T-helper 1 cell treated with Interleukin-12 subunit alpha and Interleukin-12 subunit beta and Interleukin-4 antibody, amounts not matched to agents 30 μg/mL and 1 μg/mL, for 36 hours (primary cell): ENCODE measurements at regions not wholly inside any gene's neighbourhood (a gene's known extent, or its start where the extent isn't known, plus 50 kb on each side); places are given as distances from the start of the nearest gene placed in this dataset.

Experiments
- H3K27ac Mint-ChIP-seq: one replicate; pipeline ENCODE4 v1.8.0; 2021; ENCODE audit warnings: mild to moderate bottlenecking, mixed read lengths
- H3K27me3 Mint-ChIP-seq: one replicate; pipeline ENCODE4 v1.8.0; 2021; ENCODE audit warnings: low read depth, mixed read lengths
- H3K36me3 Mint-ChIP-seq: one replicate; pipeline ENCODE4 v1.8.0; 2021; ENCODE audit warnings: low read depth, mixed read lengths
- H3K4me1 Mint-ChIP-seq: one replicate; pipeline ENCODE4 v1.8.0; 2021; ENCODE audit warnings: low read depth, mixed read lengths
- H3K4me3 Mint-ChIP-seq: one replicate; pipeline ENCODE4 v1.8.0; 2021; ENCODE audit warnings: mild to moderate bottlenecking, moderate library complexity, mixed read lengths
- H3K9me3 Mint-ChIP-seq: one replicate; pipeline ENCODE4 v1.8.0; 2021; ENCODE audit warnings: mixed read lengths

GRCh38 chr10:123318516-123318915, 164.3 kb downstream of the BUB3 start:
- no peaks in the 10 kb centered on the region for H3K27me3 Mint-ChIP-seq
- no peak overlapping the region for H3K27ac Mint-ChIP-seq
- no peak overlapping the region for H3K4me3 Mint-ChIP-seq
- no peaks in the 10 kb centered on the region for H3K9me3 Mint-ChIP-seq
- no peaks in the 10 kb centered on the region for H3K4me1 Mint-ChIP-seq
- no peaks in the 10 kb centered on the region for H3K36me3 Mint-ChIP-seq

GRCh38 chr10:123320091-123320490, 165.9 kb downstream of the BUB3 start:
- H3K27ac Mint-ChIP-seq: no peak overlapping the region
- H3K4me3 Mint-ChIP-seq: no peak overlapping the region
- no peaks in the 10 kb centered on the region for H3K4me1 Mint-ChIP-seq
- H3K9me3 Mint-ChIP-seq: no peaks in the 10 kb centered on the region
- no peaks in the 10 kb centered on the region for H3K36me3 Mint-ChIP-seq
- no peaks in the 10 kb centered on the region for H3K27me3 Mint-ChIP-seq

GRCh38 chr10:123323884-123324283, 169.7 kb downstream of the BUB3 start:
- peaks cover 5% of the 10 kb centered on the region for H3K9me3 Mint-ChIP-seq
- H3K4me3 Mint-ChIP-seq: no peak overlapping the region

GRCh38 chr10:123325663-123326190, 171.5 kb downstream of the BUB3 start:
- Mint-ChIP-seq H3K4me1 (no peaks in the 10 kb centered on the region), H3K27ac (no peak overlapping the region), H3K9me3 (peaks cover 5% of the 10 kb centered on the region), H3K36me3 (no peaks in the 10 kb centered on the region), H3K27me3 (no peaks in the 10 kb centered on the region), H3K4me3 (no peak overlapping the region)

More at GRCh38 chr10:123323884-123324283, 169.7 kb downstream of the BUB3 start:
- no peak overlapping the region for H3K27ac Mint-ChIP-seq
- no peaks in the 10 kb centered on the region for H3K4me1 Mint-ChIP-seq
- no peaks in the 10 kb centered on the region for H3K36me3 Mint-ChIP-seq
- no peaks in the 10 kb centered on the region for H3K27me3 Mint-ChIP-seq

- Mint-ChIP-seq H3K9me3 (peaks cover 5% of the 10 kb centered on the region), H3K36me3 (no peaks in the 10 kb centered on the region), H3K4me3 (no peak overlapping the region), H3K4me1 (no peaks in the 10 kb centered on the region), H3K27ac (no peak overlapping the region), H3K27me3 (no peaks in the 10 kb centered on the region)
Measured at GRCh38 chr10:123326674-123327073, 172.5 kb downstream of the BUB3 start.

GRCh38 chr10:123327450-123327849, 173.2 kb downstream of the BUB3 start:
- Mint-ChIP-seq H3K27me3 (no peaks in the 10 kb centered on the region), H3K9me3 (peaks cover 5% of the 10 kb centered on the region), H3K27ac (no peak overlapping the region), H3K4me3 (no peak overlapping the region), H3K4me1 (no peaks in the 10 kb centered on the region), H3K36me3 (no peaks in the 10 kb centered on the region)

GRCh38 chr10:123327896-123328295, 173.7 kb downstream of the BUB3 start:
- H3K4me3 Mint-ChIP-seq: no peak overlapping the region

GRCh38 chr10:123331438-123331837, 177.2 kb downstream of the BUB3 start:
- Mint-ChIP-seq H3K36me3 (no peaks in the 10 kb centered on the region), H3K27ac (no peak overlapping the region), H3K4me3 (no peak overlapping the region), H3K9me3 (peaks cover 4% of the 10 kb centered on the region), H3K27me3 (no peaks in the 10 kb centered on the region), H3K4me1 (no peaks in the 10 kb centered on the region)

More at GRCh38 chr10:123327896-123328295, 173.7 kb downstream of the BUB3 start:
- Mint-ChIP-seq H3K4me1 (no peaks in the 10 kb centered on the region), H3K9me3 (peaks cover 5% of the 10 kb centered on the region), H3K27ac (no peak overlapping the region), H3K27me3 (no peaks in the 10 kb centered on the region), H3K36me3 (no peaks in the 10 kb centered on the region)

- Mint-ChIP-seq H3K27me3 (peaks cover 3% of the 10 kb centered on the region), H3K4me3 (no peak overlapping the region), H3K27ac (no peak overlapping the region), H3K36me3 (no peaks in the 10 kb centered on the region), H3K9me3 (no peaks in the 10 kb centered on the region), H3K4me1 (no peaks in the 10 kb centered on the region)
Measured at GRCh38 chr10:123346581-123346980, 192.4 kb downstream of the BUB3 start.

GRCh38 chr10:123348691-123349572, 194.7 kb downstream of the BUB3 start:
- H3K9me3 Mint-ChIP-seq: no peaks in the 10 kb centered on the region
- no peak overlapping the region for H3K4me3 Mint-ChIP-seq
- H3K4me1 Mint-ChIP-seq: no peaks in the 10 kb centered on the region
- H3K36me3 Mint-ChIP-seq: no peaks in the 10 kb centered on the region
- peaks cover 3% of the 10 kb centered on the region for H3K27me3 Mint-ChIP-seq
- H3K27ac Mint-ChIP-seq: no peak overlapping the region

GRCh38 chr10:123351715-123352114, 197.5 kb downstream of the BUB3 start:
- H3K4me3 Mint-ChIP-seq: no peak overlapping the region
- H3K36me3 Mint-ChIP-seq: no peaks in the 10 kb centered on the region
- peaks cover 3% of the 10 kb centered on the region for H3K27me3 Mint-ChIP-seq
- no peaks in the 10 kb centered on the region for H3K4me1 Mint-ChIP-seq
- H3K27ac Mint-ChIP-seq: no peak overlapping the region
- H3K9me3 Mint-ChIP-seq: no peaks in the 10 kb centered on the region

GRCh38 chr10:123354521-123354920, 200.3 kb downstream of the BUB3 start:
- H3K9me3 Mint-ChIP-seq: no peaks in the 10 kb centered on the region
- H3K4me3 Mint-ChIP-seq: no peak overlapping the region
- no peaks in the 10 kb centered on the region for H3K36me3 Mint-ChIP-seq
- H3K27me3 Mint-ChIP-seq: no peaks in the 10 kb centered on the region
- no peaks in the 10 kb centered on the region for H3K4me1 Mint-ChIP-seq
- no peak overlapping the region for H3K27ac Mint-ChIP-seq

- no peak overlapping the region for H3K27ac Mint-ChIP-seq
- H3K36me3 Mint-ChIP-seq: no peaks in the 10 kb centered on the region
- no peaks in the 10 kb centered on the region for H3K9me3 Mint-ChIP-seq
- no peaks in the 10 kb centered on the region for H3K4me1 Mint-ChIP-seq
- no peak overlapping the region for H3K4me3 Mint-ChIP-seq
- H3K27me3 Mint-ChIP-seq: no peaks in the 10 kb centered on the region
Measured at GRCh38 chr10:123355748-123356481, 201.7 kb downstream of the BUB3 start.

GRCh38 chr10:123356799-123357198, 202.6 kb downstream of the BUB3 start:
- H3K4me3 Mint-ChIP-seq: no peak overlapping the region
- no peaks in the 10 kb centered on the region for H3K4me1 Mint-ChIP-seq
- no peak overlapping the region for H3K27ac Mint-ChIP-seq
- no peaks in the 10 kb centered on the region for H3K9me3 Mint-ChIP-seq
- H3K27me3 Mint-ChIP-seq: no peaks in the 10 kb centered on the region
- H3K36me3 Mint-ChIP-seq: no peaks in the 10 kb centered on the region
